ENCODE measurements at regions not wholly inside any gene's neighbourhood (a gene's known extent, or its start where the extent isn't known, plus 50 kb on each side); places are given as distances from the start of the nearest gene placed in this dataset.
A peak's percentile ranks its signal among the peaks of the same experiment; 100 is the strongest.

DNA sequence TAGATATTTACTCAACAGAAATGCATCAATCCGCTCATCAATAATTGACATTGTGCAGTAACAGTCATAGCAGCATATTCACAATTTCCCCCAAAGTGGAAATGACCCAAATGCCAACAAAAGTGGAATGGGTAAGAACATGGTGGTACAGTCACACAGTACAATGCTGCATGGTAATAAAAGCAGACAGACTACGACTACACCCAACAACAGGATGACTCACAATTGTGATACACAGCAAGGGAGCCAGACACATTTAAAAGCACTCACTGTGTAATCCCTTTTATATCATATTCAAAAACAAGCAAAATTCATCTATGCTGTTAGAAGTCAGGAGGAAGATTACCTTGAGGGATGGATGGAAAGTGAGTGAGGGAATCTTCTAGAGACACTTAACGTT is 76.5 kb upstream of the NUDT7 start:
- 69 to 90% methylated on average over 3 of the region's 3 CpGs for WGBS, 2 donors
- no peak overlapping the region for H3K4me3 ChIP-seq
- no peak for TF ChIP-seq EP300 (IDR thresholded peaks at IDR 0.05)
- TF ChIP-seq, protein P1, sequence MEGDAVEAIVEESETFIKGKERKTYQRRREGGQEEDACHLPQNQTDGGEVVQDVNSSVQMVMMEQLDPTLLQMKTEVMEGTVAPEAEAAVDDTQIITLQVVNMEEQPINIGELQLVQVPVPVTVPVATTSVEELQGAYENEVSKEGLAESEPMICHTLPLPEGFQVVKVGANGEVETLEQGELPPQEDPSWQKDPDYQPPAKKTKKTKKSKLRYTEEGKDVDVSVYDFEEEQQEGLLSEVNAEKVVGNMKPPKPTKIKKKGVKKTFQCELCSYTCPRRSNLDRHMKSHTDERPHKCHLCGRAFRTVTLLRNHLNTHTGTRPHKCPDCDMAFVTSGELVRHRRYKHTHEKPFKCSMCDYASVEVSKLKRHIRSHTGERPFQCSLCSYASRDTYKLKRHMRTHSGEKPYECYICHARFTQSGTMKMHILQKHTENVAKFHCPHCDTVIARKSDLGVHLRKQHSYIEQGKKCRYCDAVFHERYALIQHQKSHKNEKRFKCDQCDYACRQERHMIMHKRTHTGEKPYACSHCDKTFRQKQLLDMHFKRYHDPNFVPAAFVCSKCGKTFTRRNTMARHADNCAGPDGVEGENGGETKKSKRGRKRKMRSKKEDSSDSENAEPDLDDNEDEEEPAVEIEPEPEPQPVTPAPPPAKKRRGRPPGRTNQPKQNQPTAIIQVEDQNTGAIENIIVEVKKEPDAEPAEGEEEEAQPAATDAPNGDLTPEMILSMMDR (IDR thresholded peaks at IDR 0.05) = no peak
- TF ChIP-seq POLR2A (IDR thresholded peaks at IDR 0.05) = no peak

DNA sequence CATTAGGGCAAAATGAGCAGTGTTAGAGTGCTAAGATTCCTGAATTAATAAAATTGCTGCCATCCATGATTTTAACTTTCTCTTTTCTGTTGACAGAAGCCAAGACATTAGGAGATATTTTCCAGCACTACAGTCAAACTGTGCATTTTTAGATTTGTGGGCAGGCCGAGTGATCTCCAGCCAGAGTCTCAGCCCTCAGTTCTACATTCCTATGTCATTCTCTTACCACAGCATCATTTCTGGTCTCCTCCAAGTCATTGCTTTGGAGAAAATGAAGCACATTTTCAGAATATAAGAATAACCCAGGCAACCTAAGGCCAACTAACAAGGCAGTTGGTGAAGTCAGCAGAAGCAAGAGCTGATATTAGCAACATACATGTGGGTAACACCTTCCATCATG is 74.6 kb upstream of the NUDT7 start:
- WGBS, 2 donors = 10 to 18% methylated on average over 1 of the region's 1 CpG
- Histone ChIP-seq H3K27me3 (no peaks in the 10 kb centered on the region), H3K9me3 (no peaks in the 10 kb centered on the region), H3K4me3 (no peak overlapping the region), H3K27ac (no peak overlapping the region), H3K4me1 (no peaks in the 10 kb centered on the region), H3K36me3 (no peaks in the 10 kb centered on the region)
- DNase-seq (ENCODE audit: low spot score in 2 of 2) = no peak
- TF ChIP-seq POLR2A (IDR thresholded peaks at IDR 0.05) = no peak
- TF ChIP-seq EP300 (IDR thresholded peaks at IDR 0.05) = no peak
- TF ChIP-seq, protein P1 (IDR thresholded peaks at IDR 0.05) = no peak

More for the DNA sequence above, 76.5 kb upstream of the NUDT7 start:
- DNase-seq (ENCODE audit: low spot score in 2 of 2) = no peak
- no peaks in the 10 kb centered on the region for H3K9me3 ChIP-seq
- H3K27ac ChIP-seq = no peak overlapping the region
- no peaks in the 10 kb centered on the region for H3K36me3 ChIP-seq
- H3K27me3 ChIP-seq = no peaks in the 10 kb centered on the region
- no peaks in the 10 kb centered on the region for H3K4me1 ChIP-seq

DNA sequence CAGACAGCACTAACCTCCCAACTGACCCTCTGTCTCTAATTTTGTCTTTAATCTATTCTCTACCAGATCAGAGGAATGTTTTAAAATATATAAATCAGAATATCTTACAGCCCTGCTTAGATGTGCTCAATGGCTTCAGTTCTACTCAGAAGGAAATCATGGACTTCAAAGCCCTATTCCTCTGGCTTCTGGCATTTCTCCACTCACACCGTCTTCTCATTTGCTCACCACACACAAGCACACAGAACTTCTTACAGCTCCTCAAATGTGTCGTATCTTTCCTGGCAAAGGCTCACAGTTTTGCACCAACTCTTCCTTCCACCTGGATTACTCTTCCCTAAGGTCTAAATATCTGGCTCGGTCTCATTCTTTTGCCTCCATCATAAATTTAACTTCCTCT is 71.6 kb upstream of the NUDT7 start:
- no peak overlapping the region for H3K27ac ChIP-seq
- TF ChIP-seq, protein P1 (IDR thresholded peaks at IDR 0.05) = no peak
- TF ChIP-seq POLR2A (IDR thresholded peaks at IDR 0.05) (no peak), EP300 (IDR thresholded peaks at IDR 0.05) (no peak)
- no peak for DNase-seq (ENCODE audit: low spot score in 2 of 2)
- no peaks in the 10 kb centered on the region for H3K36me3 ChIP-seq
- H3K9me3 ChIP-seq = no peaks in the 10 kb centered on the region
- 57 to 72% methylated on average over 3 of the region's 3 CpGs for WGBS, 2 donors
- H3K4me1 ChIP-seq = no peaks in the 10 kb centered on the region
- no peaks in the 10 kb centered on the region for H3K27me3 ChIP-seq
- H3K4me3 ChIP-seq = no peak overlapping the region

DNA sequence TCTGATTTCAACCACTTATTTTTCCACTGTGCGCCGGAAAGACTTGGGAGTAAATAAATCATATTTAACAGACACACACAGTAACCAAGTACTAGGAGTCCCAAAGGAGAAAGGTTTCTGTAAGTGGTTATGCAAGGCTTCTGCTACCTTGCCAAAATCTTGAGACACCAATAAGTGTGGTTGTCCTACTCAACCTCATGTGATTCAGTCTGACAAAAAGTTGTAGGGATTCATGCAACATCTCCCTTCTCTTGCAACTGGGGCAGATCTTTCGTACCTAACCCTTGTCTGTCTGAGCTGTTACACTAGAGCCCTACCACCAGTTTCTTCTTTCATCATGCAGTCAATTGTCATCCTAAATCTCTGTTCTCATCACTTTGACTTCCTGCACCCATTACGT is 69.9 kb upstream of the NUDT7 start:
- no peaks in the 10 kb centered on the region for H3K4me1 ChIP-seq
- no peaks in the 10 kb centered on the region for H3K9me3 ChIP-seq
- H3K27ac ChIP-seq = no peak overlapping the region
- TF ChIP-seq POLR2A (IDR thresholded peaks at IDR 0.05) = no peak
- peak in 1 of 2 donors; percentile 74 for TF ChIP-seq EP300 (IDR thresholded peaks at IDR 0.05)
- no peaks in the 10 kb centered on the region for H3K27me3 ChIP-seq
- no peak overlapping the region for H3K4me3 ChIP-seq
- 89 to 91% methylated on average over 4 of the region's 4 CpGs for WGBS, 2 donors
- H3K36me3 ChIP-seq = no peaks in the 10 kb centered on the region
- peak in 1 of 2 donors; percentile 24 for DNase-seq (ENCODE audit: low spot score in 2 of 2)

DNA sequence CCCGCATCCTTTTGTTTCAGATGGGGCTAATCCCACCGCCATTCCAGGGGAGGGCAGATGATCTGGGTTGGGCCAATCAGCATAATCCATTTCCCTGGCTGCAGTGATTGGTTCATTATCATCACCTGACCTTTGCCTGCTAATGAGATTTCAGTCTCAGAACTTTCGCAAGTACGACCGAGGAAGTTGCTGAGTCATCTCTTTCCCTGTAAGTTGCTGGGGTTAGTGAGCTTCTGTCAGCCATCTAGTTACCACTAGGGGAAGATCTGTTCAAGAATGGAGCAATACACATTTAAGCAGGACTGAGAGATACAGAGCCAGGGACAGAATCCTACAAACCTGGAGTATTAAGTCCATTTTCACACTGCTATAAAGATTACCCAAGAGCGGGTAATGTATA is 65.3 kb upstream of the NUDT7 start:
- Histone ChIP-seq H3K27me3 (no peaks in the 10 kb centered on the region), H3K4me1 (peaks cover 0 to 6% (median 0%) of the 10 kb centered on the region in 4 donors), H3K27ac (no peak overlapping the region), H3K36me3 (no peaks in the 10 kb centered on the region), H3K9me3 (no peaks in the 10 kb centered on the region), H3K4me3 (no peak overlapping the region)
- no peak for DNase-seq (ENCODE audit: low spot score in 2 of 2)
- 77 to 85% methylated on average over 6 of the region's 6 CpGs for WGBS, 2 donors
- TF ChIP-seq EP300 (IDR thresholded peaks at IDR 0.05) (no peak), POLR2A (IDR thresholded peaks at IDR 0.05) (no peak)
- TF ChIP-seq, protein P1 (IDR thresholded peaks at IDR 0.05) = no peak

DNA sequence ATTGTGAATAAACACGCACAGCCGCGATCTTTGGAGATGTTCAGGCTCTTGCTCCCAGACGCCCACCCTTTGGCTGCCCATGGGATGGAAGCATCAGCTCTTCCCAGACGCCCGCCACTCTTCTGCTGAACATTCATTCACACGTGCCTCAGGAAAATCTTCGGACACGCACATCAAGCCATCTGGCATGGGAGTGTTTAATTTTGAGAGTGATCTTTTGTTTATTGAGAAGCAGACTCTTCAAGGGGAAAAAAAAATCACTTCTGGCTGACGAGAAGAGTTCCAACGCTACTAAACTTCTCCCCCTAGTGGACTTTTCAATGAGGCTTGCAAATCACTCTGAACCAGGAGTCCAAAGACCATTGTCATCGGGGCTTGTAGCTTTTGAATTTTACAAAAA is 62.0 kb upstream of the NUDT7 start:
- H3K9me3 ChIP-seq = peaks cover 0 to 12% (median 2%) of the 10 kb centered on the region in 4 donors
- no peaks in the 10 kb centered on the region for H3K27me3 ChIP-seq
- H3K4me3 ChIP-seq = peak overlapping the region in 1 of 4 donors; percentile 11
- no peak overlapping the region for H3K27ac ChIP-seq
- peaks cover 0 to 6% (median 0%) of the 10 kb centered on the region in 4 donors for H3K4me1 ChIP-seq
- TF ChIP-seq EP300 (IDR thresholded peaks at IDR 0.05) (no peak), POLR2A (IDR thresholded peaks at IDR 0.05) (no peak)
- TF ChIP-seq, protein P1 (IDR thresholded peaks at IDR 0.05) = peak; percentile 38 to 62 (median 47)
- WGBS, 2 donors = 10 to 11% methylated on average over 12 of the region's 12 CpGs
- no peaks in the 10 kb centered on the region for H3K36me3 ChIP-seq
- no peak for DNase-seq (ENCODE audit: low spot score in 2 of 2)
